ENCODE measurements at regions not wholly inside any gene's neighbourhood (a gene's known extent, or its start where the extent isn't known, plus 50 kb on each side); places are given as distances from the start of the nearest gene placed in this dataset.

GRCh38 chr20:51244466-51244865, 221.6 kb upstream of the KCNG1 start:
- H3K4me1 Mint-ChIP-seq (ENCODE audit: low read depth): no peaks in the 10 kb centered on the region
- no peak overlapping the region for H3K4me3 Mint-ChIP-seq (ENCODE audit: unreplicated experiment)
- H3K36me3 Mint-ChIP-seq (ENCODE audit: low read depth): peaks cover 6% of the 10 kb centered on the region
- TF ChIP-seq CTCF (IDR thresholded peaks at IDR 0.05): no peak
- peaks cover 16% of the 10 kb centered on the region for H3K9me3 Mint-ChIP-seq (ENCODE audit: low read depth)
- peaks cover 15% of the 10 kb centered on the region for H3K27me3 Mint-ChIP-seq (ENCODE audit: low read depth)
- no peak for DNase-seq (ENCODE audit: low spot score)
- H3K27ac Mint-ChIP-seq (ENCODE audit: unreplicated experiment): no peak overlapping the region

GRCh38 chr20:51238675-51239305, 215.9 kb upstream of the KCNG1 start:
- no peak overlapping the region for H3K4me3 Mint-ChIP-seq (ENCODE audit: unreplicated experiment)
- no peak overlapping the region for H3K27ac Mint-ChIP-seq (ENCODE audit: unreplicated experiment)
- H3K36me3 Mint-ChIP-seq (ENCODE audit: low read depth): peaks cover 4% of the 10 kb centered on the region
- peaks cover 8% of the 10 kb centered on the region for H3K27me3 Mint-ChIP-seq (ENCODE audit: low read depth)
- DNase-seq (ENCODE audit: low spot score): no peak
- no peak for TF ChIP-seq CTCF (IDR thresholded peaks at IDR 0.05)
- H3K4me1 Mint-ChIP-seq (ENCODE audit: low read depth): peaks cover 13% of the 10 kb centered on the region
- peaks cover 16% of the 10 kb centered on the region for H3K9me3 Mint-ChIP-seq (ENCODE audit: low read depth)

- Mint-ChIP-seq H3K4me3 (ENCODE audit: unreplicated experiment) (no peak overlapping the region), H3K9me3 (ENCODE audit: low read depth) (peaks cover 9% of the 10 kb centered on the region), H3K27ac (ENCODE audit: unreplicated experiment) (no peak overlapping the region), H3K27me3 (ENCODE audit: low read depth) (peaks cover 11% of the 10 kb centered on the region), H3K4me1 (ENCODE audit: low read depth) (peaks cover 13% of the 10 kb centered on the region), H3K36me3 (ENCODE audit: low read depth) (peaks cover 4% of the 10 kb centered on the region)
- no peak for DNase-seq (ENCODE audit: low spot score)
- no peak for TF ChIP-seq CTCF (IDR thresholded peaks at IDR 0.05)
Measured at GRCh38 chr20:51237791-51238190, 214.9 kb upstream of the KCNG1 start.

GRCh38 chr20:51237278-51237677, 214.4 kb upstream of the KCNG1 start:
- peaks cover 14% of the 10 kb centered on the region for H3K27me3 Mint-ChIP-seq (ENCODE audit: low read depth)
- no peak overlapping the region for H3K27ac Mint-ChIP-seq (ENCODE audit: unreplicated experiment)
- H3K4me1 Mint-ChIP-seq (ENCODE audit: low read depth): peaks cover 13% of the 10 kb centered on the region
- peaks cover 4% of the 10 kb centered on the region for H3K9me3 Mint-ChIP-seq (ENCODE audit: low read depth)
- no peak for TF ChIP-seq CTCF (IDR thresholded peaks at IDR 0.05)
- peaks cover 4% of the 10 kb centered on the region for H3K36me3 Mint-ChIP-seq (ENCODE audit: low read depth)
- H3K4me3 Mint-ChIP-seq (ENCODE audit: unreplicated experiment): no peak overlapping the region
- DNase-seq (ENCODE audit: low spot score): no peak

GRCh38 chr20:51236421-51236820, 213.5 kb upstream of the KCNG1 start:
- Mint-ChIP-seq H3K9me3 (ENCODE audit: low read depth) (no peaks in the 10 kb centered on the region), H3K27ac (ENCODE audit: unreplicated experiment) (no peak overlapping the region), H3K36me3 (ENCODE audit: low read depth) (peaks cover 4% of the 10 kb centered on the region), H3K4me1 (ENCODE audit: low read depth) (peaks cover 13% of the 10 kb centered on the region), H3K27me3 (ENCODE audit: low read depth) (peaks cover 21% of the 10 kb centered on the region), H3K4me3 (ENCODE audit: unreplicated experiment) (no peak overlapping the region)
- TF ChIP-seq CTCF (IDR thresholded peaks at IDR 0.05): no peak
- DNase-seq (ENCODE audit: low spot score): no peak

All from chondrocyte (in vitro differentiated cells).